DMS53 treated with DMSO at 0.1 percent for 48 hours (cell line): ENCODE measurements at regions not wholly inside any gene's neighbourhood (a gene's known extent, or its start where the extent isn't known, plus 50 kb on each side); places are given as distances from the start of the nearest gene placed in this dataset.
A peak's percentile ranks its signal among the peaks of the same experiment; 100 is the strongest.
"Not testable (repeated sequence)": the region's sequence is repeated elsewhere in the genome, so short reads cannot be mapped to it uniquely, and the experiment has no call there.

Experiments used
- DNase-seq: peaks from one replicate; lab custom pipeline; 2025; ENCODE audit not compliant: unreplicated experiment; lab: John Stamatoyannopoulos, UW

DNA sequence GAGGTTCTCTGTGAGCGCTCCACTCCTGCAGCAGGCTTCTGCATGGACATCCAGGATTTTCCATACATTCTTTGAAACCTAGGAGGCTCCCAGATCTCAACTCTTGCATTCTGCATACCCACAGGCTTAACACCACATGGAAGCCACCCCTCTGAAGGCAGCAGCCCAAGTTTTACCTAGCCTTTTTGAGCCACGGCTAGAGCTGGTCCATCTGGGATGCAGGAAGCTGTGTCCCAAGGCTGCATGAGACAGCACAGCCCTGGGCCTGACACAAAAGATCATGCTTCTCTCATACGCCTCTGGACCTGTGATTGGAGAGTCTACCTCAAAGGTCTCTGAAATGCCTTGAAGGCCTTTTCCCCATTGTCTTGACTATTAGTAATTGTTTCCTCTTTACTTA, 53.6 kb upstream of the RPRM start:
- DNase-seq: no peak

GRCh38 chr2:153533803-153534202, 55.2 kb upstream of the RPRM start:
- DNase-seq: not testable (repeated sequence)

GRCh38 chr2:153534590-153534989, 56.0 kb upstream of the RPRM start:
- DNase-seq: not testable (repeated sequence)

DNA sequence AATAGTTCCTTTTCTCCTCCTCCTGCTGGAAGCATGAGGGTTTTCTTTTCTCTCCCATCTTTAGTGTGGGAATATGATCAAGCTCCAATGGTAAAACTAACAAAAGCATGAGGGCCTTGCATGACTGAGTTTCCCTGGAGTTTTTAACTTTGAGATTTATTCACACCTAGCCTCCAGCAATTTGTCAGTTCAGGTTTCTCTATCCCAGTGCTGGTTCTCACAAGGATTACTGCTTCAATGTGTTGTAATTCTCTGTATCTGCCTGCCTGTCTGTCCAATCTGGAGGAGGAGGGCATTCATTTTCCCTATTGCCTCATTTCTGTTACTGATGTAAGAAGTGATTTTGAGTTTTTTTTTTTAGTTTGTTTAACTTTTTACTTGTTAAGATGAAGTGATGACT, 57.6 kb upstream of the RPRM start:
- no peak for DNase-seq

DNA sequence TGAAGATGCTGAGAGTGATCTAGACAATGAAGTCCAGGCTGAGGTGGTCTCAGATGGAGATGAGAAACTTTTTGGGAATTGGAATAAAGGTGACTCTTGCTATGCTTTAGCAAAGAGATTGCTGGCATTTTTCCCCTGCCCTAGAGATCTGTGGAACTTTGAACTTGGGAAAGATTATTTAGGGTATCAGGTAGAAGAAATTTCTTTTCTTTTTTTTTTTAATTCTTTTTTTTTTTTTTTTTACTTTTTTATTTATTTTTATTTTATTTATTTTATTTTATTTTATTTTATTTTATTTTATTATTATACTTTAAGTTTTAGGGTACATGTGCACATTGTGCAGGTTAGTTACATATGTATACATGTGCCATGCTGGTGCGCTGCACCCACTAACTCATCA, 59.5 kb upstream of the RPRM start:
- not testable (repeated sequence) for DNase-seq

- DNase-seq: no peak
Measured at GRCh38 chr2:153543635-153544071, 65.1 kb upstream of the RPRM start.

- DNase-seq: no peak
Measured at GRCh38 chr2:153546358-153546757, 67.8 kb upstream of the RPRM start.

DNA sequence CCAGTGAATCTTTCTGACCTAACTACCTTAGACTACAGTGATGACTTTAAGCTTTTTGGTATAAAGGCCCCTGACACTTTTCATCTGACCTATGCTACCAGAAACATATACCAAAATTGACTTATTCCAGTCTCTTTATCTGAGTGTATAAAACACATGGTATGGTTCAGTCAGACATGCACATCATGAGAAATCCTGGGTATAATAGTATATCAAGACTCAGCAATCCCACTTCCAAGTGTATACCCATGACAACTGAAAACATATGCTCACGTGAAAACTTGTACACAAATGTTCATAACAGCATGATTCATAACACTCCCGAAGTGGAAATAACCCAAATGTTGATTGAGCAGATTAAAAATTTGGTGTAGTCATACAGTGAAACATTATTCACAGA, 70.0 kb upstream of the RPRM start:
- no peak for DNase-seq

DNA sequence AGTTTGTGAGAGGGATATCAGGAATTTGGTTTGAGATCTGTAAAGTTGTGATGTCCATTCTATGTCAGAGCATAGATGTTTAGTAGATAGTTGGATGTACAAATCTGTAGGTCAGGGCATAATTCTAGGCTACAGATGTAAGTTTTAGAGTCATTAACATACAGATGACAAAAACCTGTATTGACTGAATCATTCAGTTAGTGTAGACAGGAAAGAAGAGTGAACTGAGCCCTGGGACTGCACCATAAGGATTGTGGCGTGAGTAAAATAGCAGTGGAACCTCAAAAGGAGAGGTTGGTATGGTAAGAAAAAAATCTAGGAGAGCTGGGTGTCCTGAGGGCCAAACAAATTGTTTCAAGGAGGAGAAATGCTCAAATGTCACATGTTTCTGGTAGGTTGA, 73.1 kb upstream of the RPRM start:
- DNase-seq: no peak

- no peak for DNase-seq
Measured at GRCh38 chr2:153557211-153557610, 78.6 kb upstream of the RPRM start.

- no peak for DNase-seq
Measured at GRCh38 chr2:153557714-153558113, 79.2 kb upstream of the RPRM start.

DNA sequence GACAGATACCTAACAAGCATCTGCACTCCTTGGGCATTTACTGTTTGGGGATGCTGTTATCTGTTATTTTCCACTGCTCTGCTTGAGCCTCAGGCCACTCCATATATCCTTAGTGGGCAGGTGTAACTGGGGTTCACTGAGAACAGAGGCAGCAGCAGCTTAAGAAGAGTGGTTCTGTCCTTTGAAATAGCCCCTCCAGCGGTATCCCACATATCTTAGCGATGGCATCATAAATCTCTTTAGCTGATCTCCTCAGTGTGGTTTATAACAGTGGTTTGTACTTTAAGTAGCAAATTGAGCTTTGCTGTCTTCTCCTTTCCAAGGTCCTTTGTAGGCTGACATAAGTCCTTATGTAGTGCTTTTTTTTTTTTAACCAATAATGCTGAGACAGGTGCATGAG, 79.7 kb upstream of the RPRM start:
- DNase-seq: no peak

GRCh38 chr2:153567367-153567766, 88.8 kb upstream of the RPRM start:
- DNase-seq: no peak

DNA sequence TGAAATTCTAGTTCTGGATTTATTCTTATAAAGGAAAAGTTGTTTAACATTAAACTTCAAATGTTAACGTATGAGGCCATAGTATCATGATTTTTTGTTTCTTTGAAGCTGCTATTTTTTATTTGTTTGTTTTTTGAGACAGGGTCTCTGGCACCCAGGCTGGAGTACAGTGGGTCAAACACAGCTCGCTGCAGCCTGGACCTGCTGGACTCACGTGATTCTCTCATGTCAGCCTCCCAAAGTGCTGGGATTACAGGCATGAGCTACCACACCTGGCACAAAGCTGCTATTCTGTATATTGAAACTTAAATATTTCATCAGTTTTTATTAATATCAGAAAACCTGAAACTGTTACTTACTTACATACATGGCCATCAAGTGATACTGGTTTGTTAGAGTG, 89.5 kb upstream of the RPRM start:
- no peak for DNase-seq

GRCh38 chr2:153575171-153575853, 96.8 kb upstream of the RPRM start:
- no peak for DNase-seq

GRCh38 chr2:153584244-153584643, 105.7 kb upstream of the RPRM start:
- DNase-seq: no peak

GRCh38 chr2:153588408-153588807, 109.8 kb upstream of the RPRM start:
- DNase-seq: no peak

- DNase-seq: no peak
Measured at GRCh38 chr2:153589586-153589985, 111.0 kb upstream of the RPRM start.

GRCh38 chr2:153593086-153593485, 114.5 kb upstream of the RPRM start:
- peak; percentile 21 for DNase-seq

GRCh38 chr2:153595939-153596338, 117.4 kb upstream of the RPRM start:
- peak; percentile 18 for DNase-seq

GRCh38 chr2:153601812-153602211, 123.2 kb upstream of the RPRM start:
- no peak for DNase-seq

DNA sequence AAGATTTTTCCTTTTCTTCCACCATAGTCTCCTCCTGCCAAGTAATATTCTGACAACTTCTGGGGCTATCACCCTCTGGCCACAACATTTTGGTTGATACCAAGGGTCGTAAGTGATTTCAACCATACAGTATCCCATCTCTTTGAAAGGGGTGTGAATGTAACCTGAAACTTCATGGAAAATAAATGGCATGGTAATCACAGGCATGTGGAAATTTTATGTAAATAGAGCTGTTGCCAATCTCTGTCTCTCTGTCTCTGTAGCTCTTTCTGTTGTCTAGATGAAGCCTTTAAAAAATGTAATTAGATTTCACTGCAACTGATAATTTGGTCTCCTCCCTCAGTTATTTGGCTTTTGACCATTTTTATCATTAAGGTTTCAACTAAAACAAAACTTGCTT, 125.6 kb upstream of the RPRM start:
- DNase-seq: no peak

DNA sequence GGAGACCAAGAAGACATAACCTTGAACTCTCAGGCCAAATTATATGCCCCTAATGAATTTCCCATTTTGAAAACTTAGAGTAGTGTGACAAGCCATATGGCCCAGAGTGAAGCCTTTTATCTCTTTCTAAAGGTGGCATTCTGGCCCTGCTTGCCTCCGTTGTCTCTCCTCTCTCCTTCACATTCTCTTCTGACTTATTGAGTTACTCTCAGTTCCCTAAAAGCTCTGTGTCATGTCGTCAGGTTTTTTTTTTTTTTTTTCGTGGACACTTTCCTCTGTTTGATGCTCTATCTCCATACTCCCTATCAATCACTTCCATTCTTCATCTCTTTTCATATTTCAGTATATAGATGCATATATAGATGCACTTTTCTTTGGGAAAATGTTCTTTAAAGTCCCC, 128.1 kb upstream of the RPRM start:
- no peak for DNase-seq
